ENCODE measurements at regions not wholly inside any gene's neighbourhood (a gene's known extent, or its start where the extent isn't known, plus 50 kb on each side); places are given as distances from the start of the nearest gene placed in this dataset.

- TF ChIP-seq GATA2 (IDR thresholded peaks at IDR 0.05; ENCODE audit: low read depth, low read length) = no peak
- no peak for TF ChIP-seq GATA3 (IDR thresholded peaks at IDR 0.05; ENCODE audit: low read depth, low read length)
Measured at GRCh38 chrX:15116900-15117299, 153.0 kb downstream of the ASB9 start.

All from SH-SY5Y (cell line).